ENCODE measurements at regions not wholly inside any gene's neighbourhood (a gene's known extent, or its start where the extent isn't known, plus 50 kb on each side); places are given as distances from the start of the nearest gene placed in this dataset.

DNA sequence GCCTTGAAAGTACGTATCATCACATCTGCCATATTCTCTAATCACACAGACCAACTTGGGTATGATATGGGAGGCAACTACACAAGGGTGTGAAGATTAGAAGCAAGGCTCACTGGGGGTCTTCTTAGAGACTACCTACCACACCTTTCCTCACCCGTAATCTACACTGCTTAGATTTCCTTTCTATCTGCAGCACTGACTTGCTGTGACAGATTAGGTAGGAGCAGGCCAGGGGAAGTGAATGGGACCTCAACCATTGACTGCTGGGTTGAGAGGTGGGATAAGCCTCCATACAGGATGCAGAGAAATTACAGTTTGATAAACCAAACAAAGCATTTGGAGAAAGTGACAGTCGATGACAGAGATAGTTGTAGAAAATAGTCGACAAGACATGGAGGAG is 119.0 kb upstream of the SERPINE2 start (continued):
- TF ChIP-seq, protein P1, sequence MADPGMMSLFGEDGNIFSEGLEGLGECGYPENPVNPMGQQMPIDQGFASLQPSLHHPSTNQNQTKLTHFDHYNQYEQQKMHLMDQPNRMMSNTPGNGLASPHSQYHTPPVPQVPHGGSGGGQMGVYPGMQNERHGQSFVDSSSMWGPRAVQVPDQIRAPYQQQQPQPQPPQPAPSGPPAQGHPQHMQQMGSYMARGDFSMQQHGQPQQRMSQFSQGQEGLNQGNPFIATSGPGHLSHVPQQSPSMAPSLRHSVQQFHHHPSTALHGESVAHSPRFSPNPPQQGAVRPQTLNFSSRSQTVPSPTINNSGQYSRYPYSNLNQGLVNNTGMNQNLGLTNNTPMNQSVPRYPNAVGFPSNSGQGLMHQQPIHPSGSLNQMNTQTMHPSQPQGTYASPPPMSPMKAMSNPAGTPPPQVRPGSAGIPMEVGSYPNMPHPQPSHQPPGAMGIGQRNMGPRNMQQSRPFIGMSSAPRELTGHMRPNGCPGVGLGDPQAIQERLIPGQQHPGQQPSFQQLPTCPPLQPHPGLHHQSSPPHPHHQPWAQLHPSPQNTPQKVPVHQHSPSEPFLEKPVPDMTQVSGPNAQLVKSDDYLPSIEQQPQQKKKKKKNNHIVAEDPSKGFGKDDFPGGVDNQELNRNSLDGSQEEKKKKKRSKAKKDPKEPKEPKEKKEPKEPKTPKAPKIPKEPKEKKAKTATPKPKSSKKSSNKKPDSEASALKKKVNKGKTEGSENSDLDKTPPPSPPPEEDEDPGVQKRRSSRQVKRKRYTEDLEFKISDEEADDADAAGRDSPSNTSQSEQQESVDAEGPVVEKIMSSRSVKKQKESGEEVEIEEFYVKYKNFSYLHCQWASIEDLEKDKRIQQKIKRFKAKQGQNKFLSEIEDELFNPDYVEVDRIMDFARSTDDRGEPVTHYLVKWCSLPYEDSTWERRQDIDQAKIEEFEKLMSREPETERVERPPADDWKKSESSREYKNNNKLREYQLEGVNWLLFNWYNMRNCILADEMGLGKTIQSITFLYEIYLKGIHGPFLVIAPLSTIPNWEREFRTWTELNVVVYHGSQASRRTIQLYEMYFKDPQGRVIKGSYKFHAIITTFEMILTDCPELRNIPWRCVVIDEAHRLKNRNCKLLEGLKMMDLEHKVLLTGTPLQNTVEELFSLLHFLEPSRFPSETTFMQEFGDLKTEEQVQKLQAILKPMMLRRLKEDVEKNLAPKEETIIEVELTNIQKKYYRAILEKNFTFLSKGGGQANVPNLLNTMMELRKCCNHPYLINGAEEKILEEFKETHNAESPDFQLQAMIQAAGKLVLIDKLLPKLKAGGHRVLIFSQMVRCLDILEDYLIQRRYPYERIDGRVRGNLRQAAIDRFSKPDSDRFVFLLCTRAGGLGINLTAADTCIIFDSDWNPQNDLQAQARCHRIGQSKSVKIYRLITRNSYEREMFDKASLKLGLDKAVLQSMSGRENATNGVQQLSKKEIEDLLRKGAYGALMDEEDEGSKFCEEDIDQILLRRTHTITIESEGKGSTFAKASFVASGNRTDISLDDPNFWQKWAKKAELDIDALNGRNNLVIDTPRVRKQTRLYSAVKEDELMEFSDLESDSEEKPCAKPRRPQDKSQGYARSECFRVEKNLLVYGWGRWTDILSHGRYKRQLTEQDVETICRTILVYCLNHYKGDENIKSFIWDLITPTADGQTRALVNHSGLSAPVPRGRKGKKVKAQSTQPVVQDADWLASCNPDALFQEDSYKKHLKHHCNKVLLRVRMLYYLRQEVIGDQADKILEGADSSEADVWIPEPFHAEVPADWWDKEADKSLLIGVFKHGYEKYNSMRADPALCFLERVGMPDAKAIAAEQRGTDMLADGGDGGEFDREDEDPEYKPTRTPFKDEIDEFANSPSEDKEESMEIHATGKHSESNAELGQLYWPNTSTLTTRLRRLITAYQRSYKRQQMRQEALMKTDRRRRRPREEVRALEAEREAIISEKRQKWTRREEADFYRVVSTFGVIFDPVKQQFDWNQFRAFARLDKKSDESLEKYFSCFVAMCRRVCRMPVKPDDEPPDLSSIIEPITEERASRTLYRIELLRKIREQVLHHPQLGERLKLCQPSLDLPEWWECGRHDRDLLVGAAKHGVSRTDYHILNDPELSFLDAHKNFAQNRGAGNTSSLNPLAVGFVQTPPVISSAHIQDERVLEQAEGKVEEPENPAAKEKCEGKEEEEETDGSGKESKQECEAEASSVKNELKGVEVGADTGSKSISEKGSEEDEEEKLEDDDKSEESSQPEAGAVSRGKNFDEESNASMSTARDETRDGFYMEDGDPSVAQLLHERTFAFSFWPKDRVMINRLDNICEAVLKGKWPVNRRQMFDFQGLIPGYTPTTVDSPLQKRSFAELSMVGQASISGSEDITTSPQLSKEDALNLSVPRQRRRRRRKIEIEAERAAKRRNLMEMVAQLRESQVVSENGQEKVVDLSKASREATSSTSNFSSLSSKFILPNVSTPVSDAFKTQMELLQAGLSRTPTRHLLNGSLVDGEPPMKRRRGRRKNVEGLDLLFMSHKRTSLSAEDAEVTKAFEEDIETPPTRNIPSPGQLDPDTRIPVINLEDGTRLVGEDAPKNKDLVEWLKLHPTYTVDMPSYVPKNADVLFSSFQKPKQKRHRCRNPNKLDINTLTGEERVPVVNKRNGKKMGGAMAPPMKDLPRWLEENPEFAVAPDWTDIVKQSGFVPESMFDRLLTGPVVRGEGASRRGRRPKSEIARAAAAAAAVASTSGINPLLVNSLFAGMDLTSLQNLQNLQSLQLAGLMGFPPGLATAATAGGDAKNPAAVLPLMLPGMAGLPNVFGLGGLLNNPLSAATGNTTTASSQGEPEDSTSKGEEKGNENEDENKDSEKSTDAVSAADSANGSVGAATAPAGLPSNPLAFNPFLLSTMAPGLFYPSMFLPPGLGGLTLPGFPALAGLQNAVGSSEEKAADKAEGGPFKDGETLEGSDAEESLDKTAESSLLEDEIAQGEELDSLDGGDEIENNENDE (IDR thresholded peaks at IDR 0.05; ENCODE audit: insufficient replicate concordance, low read length) = no peak
- TF ChIP-seq SUZ12 (IDR thresholded peaks at IDR 0.05; ENCODE audit: low read length) (no peak), NANOG (IDR thresholded peaks at IDR 0.05; ENCODE audit: insufficient read depth, low read depth, low read length, poor library complexity, severe bottlenecking) (no peak), BACH1 (IDR thresholded peaks at IDR 0.05; ENCODE audit: low read length) (no peak), BRCA1 (IDR thresholded peaks at IDR 0.05; ENCODE audit: low read depth, low read length) (no peak)
